Nucleus accumbens (tissue), 56 donors: ENCODE measurements at regions not wholly inside any gene's neighbourhood (a gene's known extent, or its start where the extent isn't known, plus 50 kb on each side); places are given as distances from the start of the nearest gene placed in this dataset.

Experiments used
- DNase-seq, 56 donors: peaks; one replicate each; lab custom pipeline; 2025; lab: John Stamatoyannopoulos, UW

- DNase-seq = no peak
Observed at GRCh38 chr18:22609642-22610041, 191.9 kb upstream of the CTAGE1 start.

GRCh38 chr18:22613058-22613690 is 195.5 kb upstream of the CTAGE1 start:
- no peak for DNase-seq

- DNase-seq = no peak
Observed at GRCh38 chr18:22613788-22614187, 196.1 kb upstream of the CTAGE1 start.

DNA sequence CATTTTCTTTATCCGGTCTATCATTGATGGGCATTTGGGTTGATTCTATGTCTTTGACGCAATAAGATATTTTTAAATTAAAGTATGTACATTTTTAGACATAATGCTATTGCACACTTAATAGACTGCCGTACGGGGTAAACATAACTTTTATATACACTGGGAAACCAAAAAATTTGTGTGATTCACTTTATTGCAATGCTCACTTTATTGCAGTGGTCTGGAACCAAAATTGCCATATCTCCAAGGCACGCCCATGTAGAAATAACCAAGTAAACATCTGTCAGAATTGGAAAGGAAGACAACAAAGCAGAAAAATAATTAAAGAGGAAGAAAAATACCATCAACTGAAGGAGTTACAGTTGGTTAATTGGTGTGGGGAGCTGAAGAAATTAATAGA is 205.8 kb upstream of the CTAGE1 start:
- no peak for DNase-seq

DNA sequence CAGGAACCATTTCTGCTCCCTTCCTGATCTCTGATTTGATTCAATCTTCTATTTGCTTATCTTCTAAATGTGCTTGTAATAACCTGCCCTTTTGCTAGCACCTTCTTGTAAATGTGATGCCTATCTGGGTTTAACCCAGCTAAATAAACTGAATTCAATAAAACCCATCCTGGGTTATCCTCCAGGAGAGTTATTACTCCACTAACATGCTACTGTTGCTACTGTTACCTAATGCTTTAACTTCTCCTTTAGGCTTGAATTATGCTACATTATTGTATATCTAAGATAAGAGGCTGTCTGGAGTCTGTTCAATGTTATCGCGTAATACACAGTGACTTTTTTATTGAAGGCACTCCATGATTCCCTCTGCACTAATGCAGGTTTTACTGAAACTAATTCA is 206.5 kb upstream of the CTAGE1 start:
- no peak for DNase-seq

- no peak for DNase-seq
Observed at GRCh38 chr18:22625406-22625805, 207.7 kb upstream of the CTAGE1 start.

GRCh38 chr18:22626771-22627170 is 209.1 kb upstream of the CTAGE1 start:
- DNase-seq = no peak

GRCh38 chr18:22627506-22627905 is 209.8 kb upstream of the CTAGE1 start:
- DNase-seq = no peak

- DNase-seq = no peak
Observed at GRCh38 chr18:22628795-22629510, 211.2 kb upstream of the CTAGE1 start.

GRCh38 chr18:22630980-22631379 is 213.3 kb upstream of the CTAGE1 start:
- no peak for DNase-seq

- DNase-seq = no peak
Observed at GRCh38 chr18:22632191-22632590, 214.5 kb upstream of the CTAGE1 start.

DNA sequence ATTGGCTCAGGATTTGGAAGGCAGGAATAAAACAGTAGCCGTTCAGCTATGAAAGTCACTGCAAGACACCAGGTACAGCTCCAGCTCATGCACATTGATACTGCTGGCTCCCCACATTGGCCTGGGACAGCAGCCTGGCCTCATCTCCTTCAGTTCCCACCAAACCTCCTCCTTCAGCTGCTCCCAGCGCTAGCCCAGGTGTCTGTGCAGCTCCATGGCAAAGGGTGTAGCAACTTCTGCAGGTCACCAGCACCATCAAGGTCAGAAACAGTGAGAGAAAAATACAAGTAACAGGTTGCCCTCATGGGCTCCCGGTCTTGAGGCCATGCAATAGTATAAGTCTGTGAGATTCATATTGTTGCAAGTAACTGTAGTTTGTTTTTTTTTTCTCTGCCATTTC is 216.7 kb upstream of the CTAGE1 start:
- DNase-seq = no peak

DNA sequence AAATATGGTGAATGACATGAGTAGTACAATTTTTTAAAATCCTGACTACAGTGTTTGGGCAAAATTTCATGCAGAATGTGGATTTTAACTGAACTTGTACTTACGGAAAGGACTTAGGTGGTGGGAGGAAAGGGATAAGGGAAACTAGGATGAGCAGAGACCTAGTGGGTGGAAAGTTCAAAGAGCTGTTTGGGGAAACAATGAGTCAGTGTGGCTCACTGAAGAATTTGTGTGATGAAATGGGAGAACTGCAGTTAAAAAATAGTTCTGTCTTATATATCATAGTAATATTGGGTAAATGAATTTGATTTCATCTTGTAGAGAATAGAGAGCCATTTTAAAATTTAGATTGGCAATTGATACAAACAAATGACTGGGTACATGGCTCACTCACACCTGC is 220.1 kb upstream of the CTAGE1 start:
- DNase-seq = no peak

GRCh38 chr18:22639026-22639463 is 221.3 kb upstream of the CTAGE1 start:
- no peak for DNase-seq

DNA sequence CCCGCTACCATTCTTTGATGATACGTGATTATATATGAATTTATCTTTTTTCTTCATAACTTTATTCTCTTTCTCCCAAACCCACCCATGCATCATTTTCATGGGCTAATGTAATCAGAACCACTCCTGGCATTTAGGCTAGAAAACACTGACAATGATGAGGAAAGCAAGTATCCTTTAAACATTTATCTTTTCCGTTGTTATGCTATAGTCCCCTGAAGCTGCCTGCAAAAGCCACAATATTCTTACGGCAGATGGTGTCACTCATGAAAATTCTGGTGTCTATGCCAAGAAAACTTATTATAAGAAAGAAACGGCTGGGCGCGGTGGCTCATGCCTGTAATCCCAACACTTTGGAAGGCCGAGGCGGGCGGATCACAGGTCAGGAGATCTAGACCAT is 221.8 kb upstream of the CTAGE1 start:
- no peak for DNase-seq

GRCh38 chr18:22640281-22640842 is 222.6 kb upstream of the CTAGE1 start:
- no peak for DNase-seq

GRCh38 chr18:22641958-22642357 is 224.2 kb upstream of the CTAGE1 start:
- DNase-seq = no peak

DNA sequence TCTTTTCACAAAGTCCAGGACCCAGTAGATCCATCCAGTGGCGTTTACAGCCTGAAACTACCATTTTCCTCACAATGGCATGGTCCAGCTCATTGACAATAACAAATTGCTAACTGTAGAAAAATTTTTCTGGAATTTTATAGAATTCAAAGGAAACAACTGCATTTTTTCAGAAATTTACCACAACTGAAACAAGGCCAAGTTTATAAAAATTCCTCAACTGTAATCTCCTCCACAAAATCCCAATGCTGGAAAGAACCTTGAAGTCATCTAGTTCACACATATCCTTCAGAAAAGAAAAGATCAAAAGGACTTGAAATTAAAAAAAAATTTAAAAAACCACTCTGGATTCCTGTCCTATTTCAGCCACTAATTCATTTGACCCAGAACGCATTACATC is 226.0 kb upstream of the CTAGE1 start:
- DNase-seq = no peak

- no peak for DNase-seq
Observed at GRCh38 chr18:22650247-22650646, 232.5 kb upstream of the CTAGE1 start.

DNA sequence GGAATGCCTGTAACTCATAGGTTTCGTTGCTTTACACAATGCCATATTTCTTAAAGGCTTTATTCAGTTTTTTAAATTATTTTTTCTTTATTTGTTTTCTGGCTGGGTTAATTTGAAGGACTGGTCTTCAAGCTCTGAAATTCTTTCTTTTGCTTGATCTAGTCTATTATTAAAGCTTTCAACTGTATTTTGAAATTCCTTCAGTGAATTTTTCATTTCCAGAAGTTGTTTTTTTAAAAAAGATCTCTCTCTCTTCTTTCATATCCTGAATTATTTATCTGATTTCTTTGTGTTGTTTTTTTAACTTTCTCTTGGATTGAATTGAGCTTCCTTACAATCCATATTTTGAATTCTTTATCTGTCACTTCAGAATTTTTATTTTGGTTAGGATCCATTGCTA is 239.9 kb upstream of the CTAGE1 start:
- no peak for DNase-seq

DNA sequence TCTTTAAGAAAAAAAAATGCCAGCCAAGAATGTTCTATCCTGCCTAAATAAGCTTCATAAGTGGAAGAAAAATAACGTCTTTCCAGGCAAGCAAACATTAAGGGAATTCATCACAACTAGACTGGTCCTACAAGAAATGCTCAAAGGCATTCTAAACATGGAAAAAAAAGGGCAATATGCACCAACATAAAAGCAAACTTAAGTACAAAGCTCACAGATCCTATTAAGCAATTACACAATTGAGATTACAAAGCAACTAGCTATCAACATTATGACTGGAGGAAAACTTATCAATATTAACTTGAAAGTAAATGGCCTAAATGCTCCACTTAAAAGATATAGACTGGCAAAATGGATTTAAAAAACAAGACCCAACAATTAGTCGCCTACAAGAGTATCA is 240.6 kb upstream of the CTAGE1 start:
- no peak for DNase-seq

DNA sequence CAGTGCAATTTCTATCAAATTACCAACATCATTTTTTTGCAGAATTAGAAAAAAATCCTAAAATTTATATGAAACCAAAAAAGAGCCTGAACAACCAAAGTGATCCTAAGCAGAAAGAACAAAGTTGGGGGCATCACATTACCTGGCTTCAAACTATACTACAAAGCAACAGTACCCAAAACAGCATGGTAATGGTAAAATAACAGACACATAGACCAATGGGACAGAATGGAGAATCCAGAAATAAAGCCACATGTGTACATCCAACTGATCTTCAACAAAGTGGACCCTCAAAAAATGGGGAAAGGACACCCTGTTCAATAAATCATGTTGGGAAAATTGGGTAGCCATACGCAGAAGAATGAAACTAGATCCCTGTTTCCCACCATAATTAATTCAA is 245.7 kb upstream of the CTAGE1 start:
- no peak for DNase-seq
